ENCODE measurements at regions not wholly inside any gene's neighbourhood (a gene's known extent, or its start where the extent isn't known, plus 50 kb on each side); places are given as distances from the start of the nearest gene placed in this dataset.

- TF ChIP-seq POLR2A (IDR thresholded peaks at IDR 0.05), result no peak
- no peak for TF ChIP-seq CTCF (IDR thresholded peaks at IDR 0.05)
These were observed 77.5 kb upstream of the DYNLRB2 start for GRCh38 chr16:80463326-80463725.
